Esophagus mucosa (tissue), 1 donor: ENCODE measurements at regions not wholly inside any gene's neighbourhood (a gene's known extent, or its start where the extent isn't known, plus 50 kb on each side); places are given as distances from the start of the nearest gene placed in this dataset.

Experiments used
- ATAC-seq: fragments of 200-7000 bp; cut with Tn5 transposase; one replicate; pipeline ENCODE4 v1.9.1; 2020
- donor health status: DM: yes; HTN: yes; CAD: no.

DNA sequence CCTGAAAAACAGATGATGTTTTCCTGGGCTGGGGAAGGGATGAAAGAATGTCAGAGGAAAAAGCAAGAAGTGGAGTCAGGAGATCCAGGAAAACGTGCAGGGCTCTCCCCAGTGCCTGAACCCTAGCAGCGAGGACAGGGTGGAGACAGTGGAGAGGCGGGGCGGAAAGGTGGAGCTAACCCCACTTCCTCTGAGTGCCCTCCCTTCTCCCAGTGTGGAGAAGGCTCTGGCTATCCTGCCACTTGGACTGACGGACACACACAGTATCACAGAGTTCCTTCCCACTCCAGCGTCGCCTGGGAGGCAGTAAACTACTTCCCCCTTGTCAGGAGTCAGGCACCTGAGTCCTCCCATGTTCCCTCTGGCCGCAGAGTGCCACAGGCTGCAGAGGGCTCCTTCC, 125.3 kb upstream of the CHRNA7 start:
- peak; percentile 20 for ATAC-seq

DNA sequence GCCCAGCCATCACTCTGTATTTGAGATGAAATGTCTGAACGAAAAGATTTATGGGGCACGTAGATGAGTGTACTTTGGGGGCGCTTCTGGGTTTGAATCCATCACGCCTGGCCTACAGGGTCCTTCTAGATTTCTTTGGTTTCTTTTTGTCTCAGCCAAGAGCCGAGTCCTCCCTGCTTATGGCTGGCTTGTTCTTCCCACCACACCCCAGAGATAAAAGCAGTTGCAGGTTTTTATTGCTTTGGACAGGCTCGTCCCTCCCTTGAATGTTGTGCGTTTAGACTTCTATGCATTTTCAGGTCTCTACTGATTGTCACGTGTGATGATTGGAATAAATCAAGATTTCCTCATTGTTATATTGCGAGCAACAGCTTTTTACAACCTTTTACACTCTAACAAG, 104.8 kb upstream of the CHRNA7 start:
- no peak for ATAC-seq

DNA sequence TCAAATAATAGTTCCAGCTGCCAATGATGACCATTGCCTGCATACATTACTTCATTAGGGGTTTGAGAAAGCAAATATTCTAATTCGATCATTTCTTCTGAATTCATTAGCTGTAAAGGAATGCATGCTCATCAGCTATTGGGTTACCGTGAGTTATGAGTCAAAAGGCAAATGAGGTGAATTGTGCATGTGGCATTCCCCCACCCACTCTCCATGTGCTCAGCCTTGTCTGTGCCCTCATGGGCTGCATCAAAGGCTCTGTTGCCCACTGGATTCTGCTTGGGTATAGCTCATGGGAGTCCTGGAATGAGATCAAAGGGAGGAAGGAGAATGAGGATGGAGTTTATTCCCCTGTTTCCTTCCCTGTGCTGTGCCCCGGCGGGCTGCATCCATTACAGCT, 99.3 kb upstream of the CHRNA7 start:
- no peak for ATAC-seq

DNA sequence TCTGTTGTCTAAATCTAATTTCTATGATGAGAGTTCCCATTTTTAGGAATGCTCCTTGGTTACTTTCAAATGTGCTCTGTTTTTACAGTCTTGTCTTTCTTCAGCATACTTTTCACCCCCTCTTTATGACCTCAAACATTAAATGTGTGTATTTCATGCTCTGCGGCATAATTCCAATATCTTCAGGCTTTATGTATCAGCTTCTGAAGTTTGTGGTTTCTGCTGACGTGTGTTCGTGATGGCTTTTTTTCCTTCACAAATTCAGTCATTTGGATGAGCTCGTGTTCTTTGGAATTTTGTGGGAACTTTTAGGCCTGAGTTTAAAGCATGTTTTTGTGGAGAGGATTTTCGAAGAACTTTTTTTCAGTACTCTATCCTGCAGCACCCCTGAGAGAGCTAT, 97.7 kb upstream of the CHRNA7 start:
- ATAC-seq, result no peak

DNA sequence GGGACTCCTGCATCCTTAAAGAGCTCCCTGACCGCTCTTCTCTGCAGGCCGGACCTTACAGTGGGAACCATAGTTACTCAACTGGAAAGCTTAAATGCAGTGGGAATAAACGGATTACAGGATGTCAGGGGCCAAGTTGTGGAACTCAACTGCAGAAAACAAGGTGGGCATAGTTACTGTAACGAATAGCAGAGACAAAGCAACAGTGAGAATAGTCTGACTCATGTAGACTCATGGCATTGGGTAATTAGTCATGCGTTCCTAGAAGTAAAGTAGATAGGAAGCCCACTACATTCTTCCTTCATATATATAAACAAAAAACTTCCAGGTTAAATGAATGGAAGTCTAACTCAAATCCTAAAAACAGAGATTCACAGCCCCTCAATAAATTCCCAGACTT, 95.5 kb upstream of the CHRNA7 start:
- no peak for ATAC-seq

DNA sequence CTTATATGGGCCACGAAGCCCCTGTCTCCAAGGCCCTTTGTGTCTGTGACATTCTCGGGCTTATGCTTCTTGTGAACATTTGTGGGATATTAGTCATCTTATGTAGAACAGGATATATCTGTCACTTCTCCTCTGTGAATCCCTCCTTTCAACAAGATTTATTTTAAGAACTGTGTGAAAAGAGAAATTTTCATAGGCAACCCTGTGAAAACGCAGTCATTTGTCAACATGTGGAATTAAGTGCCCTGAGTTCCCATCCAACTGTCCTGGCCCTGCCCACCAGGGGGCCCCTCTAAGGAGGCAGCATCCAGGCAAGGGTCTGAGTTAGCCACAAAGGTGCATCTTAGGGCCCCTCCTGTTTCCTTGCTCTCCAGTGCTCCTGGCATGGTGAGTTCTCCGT, 76.8 kb upstream of the CHRNA7 start:
- no peak for ATAC-seq

DNA sequence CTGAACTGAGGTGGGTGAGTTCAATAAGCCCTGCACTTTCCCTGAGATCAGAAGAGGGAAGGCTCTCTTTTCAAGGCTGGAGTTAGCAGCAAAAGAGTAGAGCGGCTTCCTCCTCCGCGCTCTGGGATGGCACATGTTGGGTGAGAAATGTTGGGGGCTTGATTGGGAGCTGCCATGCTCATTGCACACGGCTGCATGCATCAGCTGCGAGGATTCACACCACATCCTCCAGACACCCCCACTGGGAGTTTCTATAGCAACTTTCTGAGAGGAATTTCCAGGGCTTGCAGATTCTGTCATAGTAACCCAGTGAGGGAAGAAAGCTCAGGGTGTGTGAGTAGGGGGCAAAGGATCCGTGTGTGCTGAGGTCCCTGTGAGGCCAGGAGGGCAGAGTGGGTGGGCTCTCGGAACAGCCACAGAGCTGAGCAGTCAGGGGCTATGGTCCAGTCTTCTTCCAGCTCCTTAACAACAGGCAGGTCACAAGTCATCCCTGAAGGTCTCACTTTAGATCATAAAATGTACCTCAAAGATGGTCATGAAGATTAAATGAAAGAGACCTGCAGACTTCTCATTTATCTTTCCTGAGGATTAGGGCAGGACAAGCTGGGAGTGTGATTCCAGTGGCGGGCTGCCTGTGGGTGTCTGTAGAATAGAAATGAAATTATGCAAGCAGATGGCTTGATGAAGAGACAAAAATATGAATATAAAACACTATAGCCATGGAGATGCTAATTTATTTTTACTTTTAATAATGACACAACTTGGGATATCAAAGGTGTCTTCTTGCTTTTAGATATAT, 75.7 kb upstream of the CHRNA7 start:
- no peak for ATAC-seq

DNA sequence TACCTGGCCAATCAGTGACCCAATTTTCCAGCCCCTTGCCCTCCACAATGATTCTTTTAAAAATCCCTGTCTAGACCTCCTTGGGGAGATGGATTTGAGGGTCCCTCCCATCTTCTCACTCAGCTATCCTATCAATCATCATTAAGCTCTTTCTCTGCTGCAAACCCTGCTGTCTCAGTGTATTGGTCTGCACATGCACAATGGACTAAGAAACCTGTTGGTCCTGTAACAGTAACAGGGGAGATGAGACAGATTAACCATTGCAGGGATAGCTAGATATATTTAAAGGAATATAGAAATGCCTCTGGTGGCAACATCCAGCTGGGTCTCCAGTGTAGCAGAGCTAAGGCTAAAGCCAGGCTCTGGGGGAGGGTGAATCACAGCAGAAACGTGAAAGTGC, 74.6 kb upstream of the CHRNA7 start:
- ATAC-seq, result no peak

DNA sequence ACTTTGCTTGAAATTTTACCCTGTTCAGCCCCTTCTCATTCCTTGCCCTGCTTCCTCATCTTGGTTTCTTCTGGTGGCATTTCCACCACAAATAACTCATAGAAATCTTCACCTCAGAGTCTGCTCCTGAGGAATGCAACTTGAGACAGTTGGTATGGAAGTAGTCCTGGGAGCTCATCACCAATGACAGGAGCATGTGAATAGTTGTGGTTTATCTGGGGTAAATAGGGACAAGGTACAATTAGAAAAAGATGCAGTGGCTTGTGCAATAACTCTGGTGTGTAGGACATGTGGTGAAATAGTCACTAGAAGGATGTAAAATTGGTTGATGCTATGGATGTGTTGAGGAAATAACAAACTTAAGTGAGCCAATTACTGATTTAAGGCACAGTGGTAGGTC, 72.7 kb upstream of the CHRNA7 start:
- ATAC-seq, result no peak

DNA sequence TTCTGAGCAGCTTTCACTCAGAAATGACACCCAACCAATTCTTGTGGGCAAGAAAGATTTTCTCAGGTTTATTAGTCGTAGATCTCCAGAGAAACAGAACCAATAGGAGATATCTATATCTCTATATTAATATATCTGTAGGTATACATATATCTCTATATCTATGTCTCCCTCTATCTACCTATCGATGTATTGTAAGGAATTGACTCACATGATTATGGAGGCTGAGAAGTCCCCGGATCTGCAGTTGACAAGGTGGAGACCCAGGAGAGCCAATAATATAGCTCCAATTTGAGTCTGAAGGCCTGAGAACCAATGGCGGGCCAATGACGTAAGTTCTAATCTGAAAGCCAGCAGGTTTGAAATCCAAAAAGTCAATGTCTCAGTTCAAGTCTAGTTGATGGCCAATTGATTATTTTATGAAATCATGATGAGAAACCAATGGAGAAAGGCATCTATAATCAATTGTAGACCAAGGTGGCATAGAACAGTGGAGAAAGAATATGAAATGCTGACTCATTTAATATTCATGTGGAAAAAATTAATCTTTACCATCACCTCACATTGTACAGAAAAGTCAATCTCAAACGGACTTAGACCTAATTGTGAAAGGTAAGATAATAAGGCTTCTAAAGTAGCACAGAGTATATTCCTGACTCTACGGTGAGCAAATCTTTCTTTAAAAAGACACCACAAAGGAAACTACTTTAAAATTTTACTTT, 65.6 kb upstream of the CHRNA7 start:
- no peak for ATAC-seq

DNA sequence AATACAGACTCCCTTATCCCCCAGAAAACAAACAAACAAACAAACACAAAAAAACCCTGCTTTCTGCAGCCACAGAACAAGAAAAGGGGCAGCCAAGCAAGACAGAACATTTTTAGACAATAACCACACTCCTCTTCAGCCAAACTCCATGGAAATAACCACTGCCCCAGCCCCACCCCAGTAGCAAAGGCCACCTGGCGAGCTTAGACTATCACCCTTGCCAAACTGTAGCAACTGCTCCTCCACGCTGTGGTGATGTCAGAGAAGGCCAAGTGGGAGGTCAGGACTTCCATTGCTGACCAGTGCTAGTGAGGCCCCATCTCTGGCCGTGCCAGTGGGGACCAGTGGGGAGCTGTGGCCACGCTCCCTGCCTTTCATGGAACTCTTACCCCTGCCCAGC, 60.3 kb upstream of the CHRNA7 start:
- ATAC-seq, result no peak

DNA sequence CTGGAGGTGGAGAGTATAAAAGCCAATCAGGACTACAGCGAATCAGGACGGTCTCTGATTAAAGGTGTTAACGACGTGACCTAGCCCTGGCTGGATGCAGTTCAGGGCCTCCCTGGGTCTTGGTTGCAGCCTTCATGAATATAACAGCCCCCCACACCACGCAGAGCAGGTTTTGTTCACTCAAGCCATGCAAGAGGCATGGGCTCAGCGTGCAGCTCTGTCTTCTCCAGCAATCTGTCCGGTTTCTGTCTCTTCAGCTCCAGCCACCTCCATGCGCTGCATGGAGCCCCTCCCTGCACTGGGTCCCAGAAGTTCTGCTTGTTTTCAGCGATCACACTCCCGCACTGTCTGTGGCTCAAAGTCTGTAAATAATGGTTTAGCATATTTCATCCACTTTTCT, 57.1 kb upstream of the CHRNA7 start:
- ATAC-seq, result no peak

DNA sequence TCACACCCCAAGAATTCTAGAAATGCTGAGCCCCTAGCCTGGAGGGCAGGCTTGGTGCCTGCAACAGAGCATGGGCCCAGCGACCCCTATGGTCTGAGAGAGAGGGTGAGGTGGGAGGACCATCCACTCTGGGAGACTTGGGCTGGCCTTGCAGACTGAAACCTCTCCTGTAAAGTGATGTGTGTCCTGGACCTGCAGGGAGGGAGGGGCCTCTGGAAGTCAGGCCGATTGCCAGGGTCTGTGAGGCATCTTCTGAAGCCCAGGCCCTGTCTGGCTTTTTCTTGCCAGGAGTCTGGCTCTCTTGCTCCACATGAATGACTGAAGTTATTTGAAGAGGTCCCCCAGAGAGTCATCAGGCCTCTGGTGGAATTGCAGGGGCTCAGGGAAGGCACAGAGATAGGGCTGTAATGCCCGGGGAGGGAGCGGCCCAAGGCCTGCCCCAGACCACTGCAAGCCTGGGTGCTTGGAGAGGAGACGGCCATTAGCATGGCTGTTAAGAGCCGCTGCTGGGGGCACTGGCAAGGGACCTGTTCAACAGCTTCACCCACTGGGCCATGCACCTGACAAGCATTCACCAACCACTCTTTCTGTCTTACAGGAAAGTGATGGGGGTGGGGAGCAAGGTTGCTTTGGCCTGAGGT, 56.0 kb upstream of the CHRNA7 start:
- no peak for ATAC-seq

DNA sequence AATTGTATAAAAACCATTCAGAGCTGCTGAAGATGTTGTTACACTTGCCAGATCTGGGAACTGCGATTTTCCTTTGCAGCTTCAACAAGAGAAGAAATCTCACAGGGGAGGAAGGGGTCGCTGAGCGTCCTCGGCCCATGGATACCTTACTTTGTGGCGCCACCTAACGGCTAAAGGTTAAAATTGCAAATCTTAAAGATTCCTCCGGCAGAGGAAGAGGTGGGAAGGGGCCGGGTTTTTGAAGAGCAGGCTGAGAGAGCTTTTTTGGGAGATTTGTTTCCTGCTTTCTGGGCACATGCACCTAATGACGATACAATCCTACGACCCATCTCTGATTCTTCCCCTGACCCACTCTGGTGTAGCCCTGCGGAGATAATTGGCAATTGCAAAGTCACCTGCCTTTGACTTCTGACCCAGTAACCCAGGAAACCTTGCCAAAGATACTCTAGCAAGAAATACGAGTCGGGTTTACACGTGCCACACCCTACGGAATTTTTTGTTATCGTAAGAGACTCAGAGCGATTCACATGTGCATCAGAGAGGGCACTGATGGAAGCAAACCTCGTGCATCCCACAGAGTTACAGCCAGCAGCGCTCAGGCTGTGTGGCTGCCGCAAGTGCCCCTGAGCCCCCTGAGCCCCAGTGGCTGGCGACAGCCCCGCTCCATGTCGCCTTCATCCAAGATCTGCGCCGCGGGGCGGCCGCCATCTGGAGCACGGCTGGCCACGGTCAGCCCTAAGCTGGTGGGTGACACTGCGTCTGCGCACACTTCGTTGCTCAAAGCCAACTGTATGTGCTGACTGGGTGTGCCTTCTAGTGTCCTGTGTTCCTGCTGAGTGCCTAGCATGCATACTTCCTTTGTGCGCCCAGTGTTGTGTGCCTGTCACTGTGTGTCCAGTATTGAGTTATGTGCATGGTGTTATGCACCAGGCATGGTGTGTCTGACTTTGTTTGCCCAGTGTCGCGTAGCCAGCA, 55.2 kb upstream of the CHRNA7 start:
- peak; percentile 38 for ATAC-seq

DNA sequence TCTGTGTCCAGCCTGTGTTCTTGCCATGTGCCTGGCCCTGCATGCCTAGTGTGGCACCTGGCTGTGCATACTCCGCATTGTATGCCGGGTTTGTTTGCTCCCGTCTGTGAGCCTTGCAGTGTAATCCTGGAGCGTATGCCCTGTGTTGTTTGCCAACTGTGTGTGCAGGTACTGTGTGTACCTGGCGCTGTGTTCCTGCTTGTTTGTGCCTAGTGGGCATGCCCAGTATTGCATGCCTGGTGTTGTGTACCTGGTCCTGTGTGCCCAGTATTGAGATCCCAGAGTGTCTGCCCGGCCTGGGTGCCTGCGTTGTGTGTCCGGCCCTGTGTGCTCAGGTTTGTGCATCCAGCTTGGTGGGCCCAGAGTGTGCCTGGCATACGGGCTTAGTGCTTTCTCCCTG, 54.5 kb upstream of the CHRNA7 start:
- ATAC-seq, result peak; percentile 49

DNA sequence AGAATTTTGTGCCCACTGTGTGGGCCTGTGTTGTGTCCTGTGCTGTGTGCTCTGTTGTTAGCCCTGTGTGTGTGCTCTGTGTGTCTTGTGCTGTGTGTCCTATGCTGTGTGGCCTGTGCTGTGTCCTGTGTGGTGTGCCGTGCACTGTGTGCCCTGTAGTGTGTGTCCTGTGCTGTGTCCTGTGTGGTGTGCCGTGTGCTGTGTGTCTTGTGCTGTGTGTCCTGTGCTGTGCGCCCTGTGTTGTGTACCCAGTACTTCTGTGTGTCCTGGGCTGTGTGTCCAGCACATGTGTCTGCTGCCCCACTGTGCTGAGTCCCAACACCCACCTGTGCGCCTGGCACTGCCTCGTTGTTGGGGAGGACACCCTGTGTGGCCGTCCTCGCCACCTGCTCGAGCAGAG, 53.2 kb upstream of the CHRNA7 start:
- no peak for ATAC-seq

DNA sequence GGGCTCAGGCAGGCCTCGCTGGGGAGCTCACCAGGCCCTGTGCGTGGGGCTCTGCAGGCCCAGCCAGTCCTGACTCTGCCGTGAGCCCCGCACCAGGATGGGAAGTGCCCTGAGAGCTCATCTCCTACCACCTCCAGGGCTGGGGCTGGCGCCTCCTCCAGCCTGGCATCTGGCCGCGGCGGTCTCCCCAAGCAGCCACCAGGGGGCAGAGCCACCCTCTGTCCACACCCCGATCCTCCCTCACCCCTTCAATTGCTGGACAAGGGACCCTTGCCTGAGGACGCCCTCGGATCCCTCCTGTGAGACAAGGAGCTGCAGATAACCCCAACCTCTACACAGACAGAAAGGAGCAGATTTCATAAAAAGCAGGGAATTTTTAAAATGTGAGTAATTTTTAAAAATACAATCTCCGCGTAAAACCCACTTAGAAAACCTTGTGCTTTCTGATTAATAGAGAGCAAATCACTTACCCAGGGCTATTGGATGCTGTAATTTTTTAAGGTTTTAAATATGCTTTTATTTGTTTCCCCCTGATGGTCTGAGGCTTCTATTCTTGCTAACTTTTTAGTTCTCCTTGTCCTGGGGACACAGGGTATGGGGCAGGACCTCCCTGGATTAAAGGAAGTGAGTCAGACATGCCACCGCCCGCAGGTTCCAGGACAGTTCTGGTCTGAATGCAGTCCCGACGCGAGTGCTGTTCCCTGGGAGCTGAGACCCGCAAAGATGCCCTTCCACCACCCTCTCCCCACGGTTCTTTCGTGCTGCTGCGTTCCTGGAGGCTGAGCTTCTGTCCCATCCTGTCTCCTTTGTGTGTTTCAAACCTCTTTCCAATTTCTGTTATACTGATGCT, 52.3 kb upstream of the CHRNA7 start:
- peak; percentile 68 for ATAC-seq
